ENCODE measurements at regions not wholly inside any gene's neighbourhood (a gene's known extent, or its start where the extent isn't known, plus 50 kb on each side); places are given as distances from the start of the nearest gene placed in this dataset.

DNA sequence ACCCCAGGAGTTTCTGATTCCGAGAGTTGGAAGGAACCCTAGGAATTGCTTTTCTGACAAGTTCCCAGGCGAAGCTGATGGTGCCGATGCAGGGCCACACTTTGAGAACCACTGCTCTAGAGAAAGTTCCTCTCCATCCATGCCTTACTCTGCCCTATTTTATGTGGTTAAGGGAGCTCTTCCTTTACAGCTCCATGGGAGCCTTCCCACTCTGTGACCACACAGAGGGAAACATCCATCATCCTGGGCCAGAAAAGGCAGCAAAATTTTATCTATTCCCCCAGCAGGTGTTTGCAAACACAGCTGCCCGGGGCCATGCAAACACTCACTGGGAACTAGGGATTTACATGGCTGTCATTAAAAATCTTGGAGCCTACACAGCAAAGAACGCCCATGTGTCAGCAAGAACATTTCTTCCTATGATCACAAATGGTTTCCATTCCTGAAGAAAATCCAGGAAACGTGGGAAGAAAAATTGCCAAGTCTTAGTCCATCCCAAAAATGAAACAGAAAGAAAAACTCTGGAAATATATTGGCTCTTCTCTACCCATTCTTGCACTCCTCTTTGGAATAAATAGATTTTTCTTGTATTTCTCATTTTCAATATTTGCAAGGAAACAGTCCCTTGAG lies 252.7 kb downstream of the PMP22 start:
- Mint-ChIP-seq H3K4me1 (ENCODE audit: unreplicated experiment) (peaks cover 19% of the 10 kb centered on the region), H3K27me3 (ENCODE audit: unreplicated experiment) (peaks cover 11% of the 10 kb centered on the region), H3K9me3 (ENCODE audit: unreplicated experiment) (no peaks in the 10 kb centered on the region), H3K36me3 (ENCODE audit: unreplicated experiment) (no peaks in the 10 kb centered on the region), H3K4me3 (ENCODE audit: unreplicated experiment) (no peak overlapping the region), H3K27ac (ENCODE audit: unreplicated experiment) (peak overlapping the region; percentile 56)
- TF ChIP-seq, protein P1, sequence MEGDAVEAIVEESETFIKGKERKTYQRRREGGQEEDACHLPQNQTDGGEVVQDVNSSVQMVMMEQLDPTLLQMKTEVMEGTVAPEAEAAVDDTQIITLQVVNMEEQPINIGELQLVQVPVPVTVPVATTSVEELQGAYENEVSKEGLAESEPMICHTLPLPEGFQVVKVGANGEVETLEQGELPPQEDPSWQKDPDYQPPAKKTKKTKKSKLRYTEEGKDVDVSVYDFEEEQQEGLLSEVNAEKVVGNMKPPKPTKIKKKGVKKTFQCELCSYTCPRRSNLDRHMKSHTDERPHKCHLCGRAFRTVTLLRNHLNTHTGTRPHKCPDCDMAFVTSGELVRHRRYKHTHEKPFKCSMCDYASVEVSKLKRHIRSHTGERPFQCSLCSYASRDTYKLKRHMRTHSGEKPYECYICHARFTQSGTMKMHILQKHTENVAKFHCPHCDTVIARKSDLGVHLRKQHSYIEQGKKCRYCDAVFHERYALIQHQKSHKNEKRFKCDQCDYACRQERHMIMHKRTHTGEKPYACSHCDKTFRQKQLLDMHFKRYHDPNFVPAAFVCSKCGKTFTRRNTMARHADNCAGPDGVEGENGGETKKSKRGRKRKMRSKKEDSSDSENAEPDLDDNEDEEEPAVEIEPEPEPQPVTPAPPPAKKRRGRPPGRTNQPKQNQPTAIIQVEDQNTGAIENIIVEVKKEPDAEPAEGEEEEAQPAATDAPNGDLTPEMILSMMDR (IDR thresholded peaks at IDR 0.05) = no peak
- DNase-seq (ENCODE audit: extremely low spot score, unreplicated experiment) = no peak

DNA sequence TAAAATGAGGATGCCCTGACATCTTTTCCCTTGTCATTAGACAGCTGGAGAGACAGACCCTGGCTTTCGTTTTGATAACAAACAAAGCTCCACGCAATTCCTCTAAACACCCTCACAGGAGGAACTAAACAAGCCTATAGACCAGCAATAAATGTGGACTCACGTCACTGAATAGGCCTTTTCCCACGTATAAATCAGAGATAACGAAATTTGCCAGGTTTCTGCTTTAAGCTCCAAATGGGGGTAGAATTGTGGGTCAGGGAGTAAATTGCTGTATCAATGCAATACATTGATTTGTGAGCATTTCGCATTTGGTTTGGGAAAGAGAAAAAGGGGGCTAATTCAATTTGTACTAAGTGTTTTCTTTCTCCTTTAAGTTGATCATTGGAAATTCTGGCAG lies 256.0 kb downstream of the PMP22 start:
- DNase-seq (ENCODE audit: extremely low spot score, unreplicated experiment) = no peak
- H3K9me3 Mint-ChIP-seq (ENCODE audit: unreplicated experiment) = no peaks in the 10 kb centered on the region
- TF ChIP-seq, protein P1 (IDR thresholded peaks at IDR 0.05) = no peak
- peaks cover 32% of the 10 kb centered on the region for H3K4me1 Mint-ChIP-seq (ENCODE audit: unreplicated experiment)
- no peak overlapping the region for H3K27ac Mint-ChIP-seq (ENCODE audit: unreplicated experiment)
- no peaks in the 10 kb centered on the region for H3K36me3 Mint-ChIP-seq (ENCODE audit: unreplicated experiment)
- peaks cover 8% of the 10 kb centered on the region for H3K27me3 Mint-ChIP-seq (ENCODE audit: unreplicated experiment)
- no peak overlapping the region for H3K4me3 Mint-ChIP-seq (ENCODE audit: unreplicated experiment)

DNA sequence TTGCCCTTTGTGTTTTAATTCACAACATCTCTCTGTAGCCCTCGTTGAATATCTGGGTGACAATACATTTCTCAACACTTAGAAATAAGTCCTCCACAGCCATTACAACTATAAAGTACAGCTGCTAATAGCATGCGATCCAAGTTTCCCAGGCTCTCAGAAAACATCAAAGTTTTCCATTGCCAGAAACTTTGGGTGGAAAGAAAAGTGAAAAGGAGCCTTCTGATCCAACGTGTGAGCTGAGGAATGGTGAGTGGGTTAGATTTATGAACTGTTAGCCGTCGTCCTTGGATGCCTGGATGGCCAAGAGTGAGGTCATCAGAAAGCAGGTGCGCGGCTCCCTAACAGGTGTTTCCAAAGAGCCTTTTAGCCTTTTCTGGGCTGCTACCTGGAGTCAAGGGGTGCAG lies 258.0 kb downstream of the PMP22 start:
- Mint-ChIP-seq H3K4me1 (ENCODE audit: unreplicated experiment) (peaks cover 21% of the 10 kb centered on the region), H3K4me3 (ENCODE audit: unreplicated experiment) (no peak overlapping the region), H3K9me3 (ENCODE audit: unreplicated experiment) (no peaks in the 10 kb centered on the region), H3K36me3 (ENCODE audit: unreplicated experiment) (no peaks in the 10 kb centered on the region), H3K27ac (ENCODE audit: unreplicated experiment) (peak overlapping the region; percentile 83), H3K27me3 (ENCODE audit: unreplicated experiment) (peaks cover 8% of the 10 kb centered on the region)
- DNase-seq (ENCODE audit: extremely low spot score, unreplicated experiment) = no peak
- TF ChIP-seq, protein P1 (IDR thresholded peaks at IDR 0.05) = no peak

DNA sequence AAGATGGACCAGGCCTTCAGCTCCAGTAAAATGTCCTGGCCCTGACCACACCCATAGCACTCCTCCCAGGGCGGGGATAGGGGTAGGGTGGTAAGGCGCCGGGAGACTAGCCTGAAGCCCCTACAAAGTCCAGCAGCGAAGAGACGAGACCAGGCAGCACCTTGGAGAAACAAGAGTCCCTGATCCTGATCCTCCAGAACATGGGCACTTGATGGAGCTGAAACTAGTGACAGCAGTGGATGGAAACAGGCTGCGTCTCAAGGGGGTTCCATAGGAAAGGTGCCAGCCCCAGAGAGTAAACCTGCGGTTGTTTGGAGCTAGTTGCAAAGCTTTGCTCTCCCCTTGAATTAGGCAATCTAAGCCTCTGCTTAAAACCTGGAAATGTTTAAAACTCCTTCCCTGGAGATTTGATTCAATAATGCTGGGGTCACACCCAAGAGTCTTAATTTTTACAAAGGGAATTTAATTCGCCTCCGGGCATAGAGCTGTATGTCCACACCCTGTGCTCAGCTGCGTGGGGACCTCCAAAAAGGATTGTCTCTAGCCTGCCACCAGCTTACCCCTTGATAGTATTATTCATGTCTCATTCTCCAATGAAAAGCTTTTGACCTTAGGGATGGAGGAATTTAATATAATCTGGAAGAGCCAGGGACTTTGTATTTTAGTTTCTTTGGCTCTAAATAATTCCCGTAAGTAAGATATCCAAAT lies 258.6 kb downstream of the PMP22 start:
- Mint-ChIP-seq H3K4me3 (ENCODE audit: unreplicated experiment) (no peak overlapping the region), H3K4me1 (ENCODE audit: unreplicated experiment) (peaks cover 18% of the 10 kb centered on the region), H3K27ac (ENCODE audit: unreplicated experiment) (peak overlapping the region; percentile 83), H3K36me3 (ENCODE audit: unreplicated experiment) (no peaks in the 10 kb centered on the region), H3K27me3 (ENCODE audit: unreplicated experiment) (peaks cover 8% of the 10 kb centered on the region), H3K9me3 (ENCODE audit: unreplicated experiment) (no peaks in the 10 kb centered on the region)
- TF ChIP-seq, protein P1 (IDR thresholded peaks at IDR 0.05) = no peak
- DNase-seq (ENCODE audit: extremely low spot score, unreplicated experiment) = no peak

DNA sequence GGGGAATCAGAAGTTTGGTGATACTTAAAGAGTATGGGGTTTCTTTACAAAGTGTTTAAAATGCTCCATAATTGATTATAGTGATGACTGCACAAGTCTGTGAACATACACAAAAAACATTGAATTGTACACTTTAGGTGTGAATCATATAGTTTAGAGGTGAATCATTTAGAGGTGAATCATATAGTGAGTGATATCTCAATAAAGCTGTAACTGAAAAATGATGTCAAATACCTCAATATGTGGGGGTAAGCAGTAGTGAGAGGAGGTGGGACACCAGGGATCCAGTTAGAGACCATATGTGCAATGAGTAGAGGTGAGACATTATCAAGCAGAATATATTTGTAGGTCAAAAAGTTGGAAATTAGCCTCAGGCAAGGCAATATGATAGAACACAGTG lies 264.5 kb downstream of the PMP22 start:
- TF ChIP-seq, protein P1 (IDR thresholded peaks at IDR 0.05) = no peak
- Mint-ChIP-seq H3K4me1 (ENCODE audit: unreplicated experiment) (no peaks in the 10 kb centered on the region), H3K36me3 (ENCODE audit: unreplicated experiment) (no peaks in the 10 kb centered on the region), H3K27me3 (ENCODE audit: unreplicated experiment) (peaks cover 14% of the 10 kb centered on the region), H3K27ac (ENCODE audit: unreplicated experiment) (no peak overlapping the region), H3K4me3 (ENCODE audit: unreplicated experiment) (no peak overlapping the region), H3K9me3 (ENCODE audit: unreplicated experiment) (no peaks in the 10 kb centered on the region)
- DNase-seq (ENCODE audit: extremely low spot score, unreplicated experiment) = no peak

Measured in osteocyte (in vitro differentiated cells).